HFFc6 (cell line): ENCODE measurements at regions not wholly inside any gene's neighbourhood (a gene's known extent, or its start where the extent isn't known, plus 50 kb on each side); places are given as distances from the start of the nearest gene placed in this dataset.

Source experiments
- DNase-seq: peaks from one replicate; pipeline ENCODE4 v3.0.0-alpha.2; 2018
- H3K27ac Mint-ChIP-seq: 2 replicates; pipeline ENCODE4 v1.8.0; 2020; ENCODE audit warnings: mild to moderate bottlenecking, mixed read lengths
- H3K27me3 Mint-ChIP-seq: 2 replicates; pipeline ENCODE4 v1.8.0; 2021; ENCODE audit warnings: mild to moderate bottlenecking, moderate library complexity, mixed read lengths; ENCODE audit not compliant: insufficient read depth
- H3K36me3 Mint-ChIP-seq: 2 replicates; pipeline ENCODE4 v1.8.0; 2021; ENCODE audit warnings: low read depth, mixed read lengths
- H3K4me1 Mint-ChIP-seq: 2 replicates; pipeline ENCODE4 v1.8.0; 2020; ENCODE audit warnings: low read depth, mixed read lengths
- H3K4me3 Mint-ChIP-seq: 2 replicates; pipeline ENCODE4 v1.8.0; 2020; ENCODE audit warnings: mild to moderate bottlenecking, moderate library complexity, mixed read lengths
- H3K9me3 Mint-ChIP-seq: 2 replicates; pipeline ENCODE4 v1.8.0; 2020; ENCODE audit warnings: mild to moderate bottlenecking, mixed read lengths
- CTCF ChIP-seq: fragments of 200-600 bp; sonication (generic); IDR thresholded peaks from 2 replicates; pipeline ENCODE4 v1.5.0; 2021; ENCODE audit warnings: antibody characterized with exemption, mild to moderate bottlenecking

DNA sequence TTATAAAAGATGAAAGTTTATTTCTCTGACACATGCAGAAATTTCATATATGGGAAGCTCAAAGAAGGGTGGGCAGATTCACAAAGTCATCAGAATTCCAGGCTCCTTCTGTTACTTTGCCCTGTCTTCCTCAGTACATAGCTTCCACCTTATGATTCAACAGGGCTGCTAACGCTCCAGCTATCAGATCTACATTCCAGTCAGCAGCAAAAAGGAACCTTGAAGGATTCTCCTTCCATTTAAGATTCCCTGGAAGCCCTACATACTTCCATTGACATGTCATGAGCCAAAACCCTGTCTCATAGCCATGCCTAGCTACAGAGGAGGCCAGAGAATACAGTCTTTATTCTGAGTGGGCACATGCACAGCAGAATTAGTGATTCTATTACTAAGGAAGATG lies 103.3 kb downstream of the NCR2 start:
- Mint-ChIP-seq H3K36me3 (no peaks in the 10 kb centered on the region), H3K27ac (no peak overlapping the region), H3K9me3 (no peaks in the 10 kb centered on the region), H3K4me3 (no peak overlapping the region), H3K4me1 (no peaks in the 10 kb centered on the region), H3K27me3 (peaks cover 45% of the 10 kb centered on the region)
- no peak for TF ChIP-seq CTCF
- DNase-seq, result no peak

GRCh38 chr6:41439524-41440418 lies 104.4 kb downstream of the NCR2 start:
- DNase-seq, result no peak
- H3K27ac Mint-ChIP-seq, result no peak overlapping the region
- H3K27me3 Mint-ChIP-seq, result peaks cover 53% of the 10 kb centered on the region
- no peaks in the 10 kb centered on the region for H3K36me3 Mint-ChIP-seq
- no peak overlapping the region for H3K4me3 Mint-ChIP-seq
- TF ChIP-seq CTCF, result no peak
- no peaks in the 10 kb centered on the region for H3K4me1 Mint-ChIP-seq
- H3K9me3 Mint-ChIP-seq, result no peaks in the 10 kb centered on the region

- Mint-ChIP-seq H3K27me3 (peaks cover 58% of the 10 kb centered on the region), H3K9me3 (no peaks in the 10 kb centered on the region), H3K4me3 (no peak overlapping the region), H3K36me3 (no peaks in the 10 kb centered on the region), H3K27ac (no peak overlapping the region), H3K4me1 (no peaks in the 10 kb centered on the region)
- TF ChIP-seq CTCF, result no peak
- no peak for DNase-seq
These were observed 105.2 kb upstream of the FOXP4 start for GRCh38 chr6:41440958-41441357.

GRCh38 chr6:41441598-41442351 lies 104.4 kb upstream of the FOXP4 start:
- peaks cover 56% of the 10 kb centered on the region for H3K27me3 Mint-ChIP-seq
- H3K36me3 Mint-ChIP-seq, result no peaks in the 10 kb centered on the region
- H3K4me1 Mint-ChIP-seq, result no peaks in the 10 kb centered on the region
- H3K4me3 Mint-ChIP-seq, result no peak overlapping the region
- TF ChIP-seq CTCF, result no peak
- no peak overlapping the region for H3K27ac Mint-ChIP-seq
- no peak for DNase-seq
- H3K9me3 Mint-ChIP-seq, result no peaks in the 10 kb centered on the region

- H3K27me3 Mint-ChIP-seq, result peaks cover 54% of the 10 kb centered on the region
- DNase-seq, result no peak
These were observed 103.9 kb upstream of the FOXP4 start for GRCh38 chr6:41442352-41442672.

More at GRCh38 chr6:41442352-41442672, 103.9 kb upstream of the FOXP4 start:
- Mint-ChIP-seq H3K36me3 (no peaks in the 10 kb centered on the region), H3K4me3 (no peak overlapping the region), H3K27ac (no peak overlapping the region), H3K4me1 (no peaks in the 10 kb centered on the region), H3K9me3 (no peaks in the 10 kb centered on the region)
- TF ChIP-seq CTCF, result no peak
